ENCODE measurements at regions not wholly inside any gene's neighbourhood (a gene's known extent, or its start where the extent isn't known, plus 50 kb on each side); places are given as distances from the start of the nearest gene placed in this dataset.
"Not testable (repeated sequence)": the region's sequence is repeated elsewhere in the genome, so short reads cannot be mapped to it uniquely, and the experiment has no call there.

- DNase-seq, result no peak
Measured at GRCh38 chr4:152189451-152190179, 346.3 kb downstream of the FBXW7 start.

- DNase-seq, result no peak
Measured at GRCh38 chr4:152188801-152189200, 347.1 kb downstream of the FBXW7 start.

- DNase-seq, result no peak
Measured at GRCh38 chr4:152187693-152188092, 348.2 kb downstream of the FBXW7 start.

- DNase-seq, result no peak
Measured at GRCh38 chr4:152185786-152186550, 349.9 kb downstream of the FBXW7 start.

GRCh38 chr4:152181150-152181549, 354.7 kb downstream of the FBXW7 start:
- no peak for DNase-seq

GRCh38 chr4:152180369-152180768, 355.5 kb downstream of the FBXW7 start:
- no peak for DNase-seq

GRCh38 chr4:152177538-152177937, 358.4 kb downstream of the FBXW7 start:
- not testable (repeated sequence) for DNase-seq

GRCh38 chr4:152176627-152177214, 359.2 kb downstream of the FBXW7 start:
- DNase-seq, result no peak

GRCh38 chr4:152175586-152175985, 360.3 kb downstream of the FBXW7 start:
- no peak for DNase-seq

GRCh38 chr4:152172146-152172545, 363.7 kb downstream of the FBXW7 start:
- no peak for DNase-seq

GRCh38 chr4:152171556-152171955, 364.3 kb downstream of the FBXW7 start:
- DNase-seq, result no peak

- DNase-seq, result no peak
Measured at GRCh38 chr4:152169683-152170082, 366.2 kb downstream of the FBXW7 start.

GRCh38 chr4:152168987-152169616, 366.8 kb downstream of the FBXW7 start:
- DNase-seq, result no peak

GRCh38 chr4:152166567-152166966, 369.3 kb downstream of the FBXW7 start:
- no peak for DNase-seq

GRCh38 chr4:152165846-152166245, 370.0 kb downstream of the FBXW7 start:
- no peak for DNase-seq

GRCh38 chr4:152165146-152165545, 370.7 kb downstream of the FBXW7 start:
- DNase-seq, result no peak

- no peak for DNase-seq
Measured at GRCh38 chr4:152164561-152164960, 371.3 kb downstream of the FBXW7 start.

GRCh38 chr4:152162331-152162697, 373.6 kb downstream of the FBXW7 start:
- DNase-seq, result no peak

GRCh38 chr4:152161676-152162330, 374.1 kb downstream of the FBXW7 start:
- DNase-seq, result no peak

GRCh38 chr4:152160225-152160800, 375.6 kb downstream of the FBXW7 start:
- no peak for DNase-seq

GRCh38 chr4:152159773-152160172, 376.1 kb downstream of the FBXW7 start:
- DNase-seq, result no peak

GRCh38 chr4:152158225-152158624, 377.7 kb downstream of the FBXW7 start:
- no peak for DNase-seq

- no peak for DNase-seq
Measured at GRCh38 chr4:152157629-152158028, 378.3 kb downstream of the FBXW7 start.

Measured in NCI-H2171 (cell line).